AG09309 (cell line): ENCODE measurements at regions not wholly inside any gene's neighbourhood (a gene's known extent, or its start where the extent isn't known, plus 50 kb on each side); places are given as distances from the start of the nearest gene placed in this dataset.

Experiments used
- DNase-seq: peaks from one replicate; pipeline ENCODE4 v3.0.0-alpha.2; 2010; ENCODE audit warnings: low read depth
- H3K4me3 ChIP-seq: 2 replicates; pipeline ENCODE4 v1.5.1; 2011; ENCODE audit warnings: mild to moderate bottlenecking, low read depth, low read length, moderate library complexity; ENCODE audit not compliant: control insufficient read depth
- CTCF ChIP-seq: IDR thresholded peaks from 2 replicates; pipeline ENCODE4 v1.5.1; 2011; ENCODE audit warnings: mild to moderate bottlenecking, low read depth, low read length, inconsistent platforms; ENCODE audit not compliant: insufficient read depth, control insufficient read depth; ENCODE audit errors: missing control alignments

GRCh38 chr7:155948423-155948822 lies 136.2 kb upstream of the SHH start:
- no peak for DNase-seq
- H3K4me3 ChIP-seq: no peak overlapping the region
- no peak for TF ChIP-seq CTCF

GRCh38 chr7:155947051-155947450 lies 134.8 kb upstream of the SHH start:
- no peak overlapping the region for H3K4me3 ChIP-seq
- no peak for TF ChIP-seq CTCF
- DNase-seq: no peak

DNA sequence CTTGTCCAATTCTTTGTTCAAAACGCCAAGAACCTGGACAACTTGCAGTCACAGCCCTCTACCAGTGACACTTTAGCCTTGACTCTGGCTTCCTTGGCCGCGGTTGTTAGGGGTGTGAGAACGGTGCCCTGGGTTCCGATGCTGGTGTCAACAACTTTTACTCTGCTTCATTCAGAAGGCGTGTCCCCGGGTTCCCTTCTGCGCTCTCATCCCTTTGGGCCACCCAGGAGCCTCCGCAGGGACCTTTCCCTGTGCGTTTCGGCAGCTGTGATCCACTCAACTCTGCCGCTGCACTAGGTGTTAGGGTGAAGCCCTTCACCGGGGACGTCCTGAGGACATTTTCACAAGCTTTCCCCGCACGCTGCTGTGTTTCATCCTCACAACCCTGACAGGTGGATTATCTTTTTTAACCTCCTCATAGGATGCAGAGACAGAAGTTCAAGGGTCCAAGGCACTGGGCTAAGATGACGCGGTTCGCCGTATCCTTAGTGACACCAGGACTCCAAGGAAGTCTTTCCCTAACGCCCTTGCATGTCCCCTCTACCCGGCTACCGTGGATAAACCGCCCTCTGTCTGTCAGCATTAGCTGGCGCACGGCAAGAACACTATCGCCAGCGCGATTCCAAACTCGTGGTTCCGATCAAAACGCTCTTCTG lies 133.5 kb upstream of the SHH start:
- no peak for TF ChIP-seq CTCF
- no peak for DNase-seq
- no peak overlapping the region for H3K4me3 ChIP-seq

GRCh38 chr7:155944901-155945300 lies 132.6 kb upstream of the SHH start:
- no peak for TF ChIP-seq CTCF
- DNase-seq: no peak
- H3K4me3 ChIP-seq: no peak overlapping the region

DNA sequence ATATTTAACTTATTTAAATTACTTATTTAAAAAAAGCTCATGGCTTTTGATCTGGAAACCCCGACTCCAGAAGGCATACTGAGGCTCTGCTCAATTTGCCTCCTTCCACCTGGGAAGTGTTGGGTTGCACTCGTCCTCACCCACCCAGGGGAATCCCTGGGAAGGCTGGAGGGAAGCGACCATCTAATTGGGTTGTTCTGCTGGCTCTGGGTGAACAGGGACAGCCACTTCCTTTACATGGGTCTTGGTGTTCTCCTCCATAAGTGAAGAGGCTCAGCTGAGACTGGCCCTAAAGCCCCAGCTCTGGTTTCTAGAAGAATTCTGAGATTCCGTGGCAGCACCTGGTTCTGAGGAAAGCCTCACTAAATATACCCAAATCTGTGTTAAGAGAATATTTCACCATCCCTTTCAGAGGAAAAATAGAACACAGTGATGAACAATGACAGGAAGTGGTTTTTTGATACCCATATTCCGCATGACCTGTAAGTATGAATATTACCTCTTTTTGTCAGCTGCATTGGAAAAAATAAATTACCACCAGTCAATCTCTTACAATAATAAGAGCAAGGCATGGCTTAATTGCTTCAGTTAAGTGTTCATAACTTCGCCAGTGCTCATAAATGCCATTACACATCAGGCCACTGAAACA lies 131.1 kb upstream of the SHH start:
- no peak overlapping the region for H3K4me3 ChIP-seq

DNA sequence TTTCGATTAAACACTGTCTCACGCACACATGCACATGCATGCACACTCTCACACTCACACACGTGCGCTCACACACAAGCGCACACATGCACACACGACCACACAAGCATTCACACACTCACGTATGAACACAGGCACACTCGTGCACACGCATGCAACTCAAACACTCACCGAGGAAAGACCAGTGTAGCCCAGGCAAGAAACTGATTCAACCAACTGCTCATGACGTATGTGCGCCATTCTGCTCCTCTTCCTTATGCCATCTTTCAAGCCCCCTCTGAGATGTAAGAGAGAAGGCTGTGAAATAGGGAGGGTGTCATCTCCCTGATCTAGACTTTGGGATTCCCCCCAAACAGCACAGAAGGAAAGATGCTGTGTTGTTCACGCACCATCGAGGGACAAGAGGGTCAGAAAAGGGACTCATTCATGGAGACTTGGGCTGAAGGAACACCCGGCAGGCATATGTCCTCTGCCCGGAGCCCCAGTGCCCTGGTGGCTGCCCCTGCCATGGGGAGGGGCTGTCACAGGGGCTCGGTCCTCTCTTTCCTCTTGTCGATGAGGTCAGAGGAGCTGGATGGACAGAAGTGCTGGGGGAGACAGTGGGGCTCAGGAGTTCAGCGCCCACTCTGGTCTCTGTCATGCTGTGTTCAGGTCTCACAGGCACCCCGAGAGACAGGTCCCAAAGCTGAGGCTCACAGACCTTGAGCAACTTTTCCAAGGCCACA lies 130.1 kb upstream of the SHH start:
- no peak for DNase-seq
- no peak overlapping the region for H3K4me3 ChIP-seq
- no peak for TF ChIP-seq CTCF

More for the DNA sequence above, 131.1 kb upstream of the SHH start:
- DNase-seq: no peak
- no peak for TF ChIP-seq CTCF
